PC-9 (cell line): ENCODE measurements at regions not wholly inside any gene's neighbourhood (a gene's known extent, or its start where the extent isn't known, plus 50 kb on each side); places are given as distances from the start of the nearest gene placed in this dataset.

Experiments used
- EZH2 ChIP-seq: fragments of 200-600 bp; sonication (generic); IDR thresholded peaks from 2 replicates; pipeline ENCODE4 v1.8.0; 2017; ENCODE audit warnings: antibody characterized with exemption, low read depth
- TF ChIP-seq, protein P1 (sequence below): fragments of 200-600 bp; sonication (generic); conservative IDR thresholded peaks from 2 replicates; pipeline ENCODE4 v1.6.1; 2017; ENCODE audit warnings: mixed run types, antibody characterized with exemption, mild to moderate bottlenecking, moderate library complexity

DNA sequence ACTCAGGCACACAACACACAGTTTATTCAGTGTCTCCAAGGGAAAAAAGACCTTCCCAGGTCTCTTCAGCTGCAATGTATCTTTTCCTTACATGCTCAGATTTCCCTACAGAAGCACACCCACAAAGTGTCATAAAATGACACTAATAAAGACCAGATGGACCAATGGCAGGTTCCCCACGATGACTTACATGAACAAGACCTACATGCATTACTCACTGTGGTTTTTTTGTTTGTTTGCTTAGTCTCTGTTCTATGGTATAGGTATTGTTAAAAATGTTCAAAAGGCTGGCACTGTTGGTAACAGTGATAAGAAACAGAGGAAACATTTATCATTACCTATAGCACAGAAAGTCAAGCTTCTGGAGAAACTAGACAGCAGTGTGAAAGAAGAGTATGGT is 318.2 kb upstream of the TMCO5A start:
- TF ChIP-seq, protein P1, sequence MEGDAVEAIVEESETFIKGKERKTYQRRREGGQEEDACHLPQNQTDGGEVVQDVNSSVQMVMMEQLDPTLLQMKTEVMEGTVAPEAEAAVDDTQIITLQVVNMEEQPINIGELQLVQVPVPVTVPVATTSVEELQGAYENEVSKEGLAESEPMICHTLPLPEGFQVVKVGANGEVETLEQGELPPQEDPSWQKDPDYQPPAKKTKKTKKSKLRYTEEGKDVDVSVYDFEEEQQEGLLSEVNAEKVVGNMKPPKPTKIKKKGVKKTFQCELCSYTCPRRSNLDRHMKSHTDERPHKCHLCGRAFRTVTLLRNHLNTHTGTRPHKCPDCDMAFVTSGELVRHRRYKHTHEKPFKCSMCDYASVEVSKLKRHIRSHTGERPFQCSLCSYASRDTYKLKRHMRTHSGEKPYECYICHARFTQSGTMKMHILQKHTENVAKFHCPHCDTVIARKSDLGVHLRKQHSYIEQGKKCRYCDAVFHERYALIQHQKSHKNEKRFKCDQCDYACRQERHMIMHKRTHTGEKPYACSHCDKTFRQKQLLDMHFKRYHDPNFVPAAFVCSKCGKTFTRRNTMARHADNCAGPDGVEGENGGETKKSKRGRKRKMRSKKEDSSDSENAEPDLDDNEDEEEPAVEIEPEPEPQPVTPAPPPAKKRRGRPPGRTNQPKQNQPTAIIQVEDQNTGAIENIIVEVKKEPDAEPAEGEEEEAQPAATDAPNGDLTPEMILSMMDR = no peak
- TF ChIP-seq EZH2 = no peak
